Trophoblast cell (in vitro differentiated cells and primary cell): ENCODE measurements at regions not wholly inside any gene's neighbourhood (a gene's known extent, or its start where the extent isn't known, plus 50 kb on each side); places are given as distances from the start of the nearest gene placed in this dataset.
A peak's percentile ranks its signal among the peaks of the same experiment; 100 is the strongest.

ENCODE experiments used
- DNase-seq, 2 donors: peaks; one replicate each; pipeline ENCODE4 v3.0.0-alpha.2; 2016
- H2AFZ ChIP-seq: 2 replicates; pipeline ENCODE4 v1.6.1; 2013; ENCODE audit warnings: low read length, moderate library complexity, mild to moderate bottlenecking; ENCODE audit not compliant: insufficient read depth, poor library complexity
- H2AK5ac ChIP-seq: 2 replicates; pipeline ENCODE4 v1.6.1; 2013; ENCODE audit warnings: mild to moderate bottlenecking, low read length
- H2BK120ac ChIP-seq: 2 replicates; pipeline ENCODE4 v1.6.1; 2013; ENCODE audit warnings: low read length, mild to moderate bottlenecking, moderate library complexity; ENCODE audit not compliant: insufficient read depth, poor library complexity
- H2BK12ac ChIP-seq: 2 replicates; pipeline ENCODE4 v1.6.1; 2013; ENCODE audit warnings: mild to moderate bottlenecking, low read length, moderate library complexity
- H2BK5ac ChIP-seq: 2 replicates; pipeline ENCODE4 v1.6.1; 2013; ENCODE audit warnings: low read length, low read depth, moderate library complexity, mild to moderate bottlenecking; ENCODE audit not compliant: poor library complexity
- H3K14ac ChIP-seq: 2 replicates; pipeline ENCODE4 v1.6.1; 2013; ENCODE audit warnings: mild to moderate bottlenecking, low read length
- H3K18ac ChIP-seq: 2 replicates; pipeline ENCODE4 v1.6.1; 2013; ENCODE audit warnings: mild to moderate bottlenecking, low read length
- H3K23ac ChIP-seq: 2 replicates; pipeline ENCODE4 v1.6.1; 2013; ENCODE audit warnings: low read length
- H3K27ac ChIP-seq: 2 replicates; pipeline ENCODE4 v1.5.1; 2013; ENCODE audit warnings: low read depth, mild to moderate bottlenecking, inconsistent platforms, low read length, moderate library complexity
- H3K27me3 ChIP-seq: 2 replicates; pipeline ENCODE4 v1.6.1; 2013; ENCODE audit warnings: inconsistent platforms, mild to moderate bottlenecking, low read length, moderate library complexity; ENCODE audit not compliant: insufficient read depth
- H3K36me3 ChIP-seq, 2 experiments: 1 replicate in 1 of 2; 2 replicates in 1 of 2; pipeline ENCODE4 v1.6.1; 2013; ENCODE audit warnings: low read length in 2 of 2, mild to moderate bottlenecking in 2 of 2, moderate library complexity in 1 of 2; ENCODE audit not compliant: insufficient read depth in 2 of 2, control insufficient read depth in 1 of 2
- H3K4ac ChIP-seq: 2 replicates; pipeline ENCODE4 v1.6.1; 2013; ENCODE audit warnings: low read depth, mild to moderate bottlenecking, low read length, moderate library complexity
- H3K4me1 ChIP-seq, 2 experiments: 1 replicate in 1 of 2; 2 replicates in 1 of 2; pipeline ENCODE4 v1.6.1; 2013; ENCODE audit warnings: low read length in 2 of 2, mild to moderate bottlenecking in 2 of 2, moderate library complexity in 1 of 2; ENCODE audit not compliant: insufficient read depth in 2 of 2, control insufficient read depth in 1 of 2
- H3K4me2 ChIP-seq: 2 replicates; pipeline ENCODE4 v1.6.1; 2013; ENCODE audit warnings: inconsistent platforms, mild to moderate bottlenecking, low read length, moderate library complexity
- H3K4me3 ChIP-seq: 2 replicates; pipeline ENCODE4 v1.5.1; 2013; ENCODE audit warnings: mild to moderate bottlenecking, low read depth, low read length, inconsistent platforms
- H3K79me1 ChIP-seq: one replicate; pipeline ENCODE4 v1.6.1; 2013; ENCODE audit warnings: low read length
- H3K79me2 ChIP-seq: 2 replicates; pipeline ENCODE4 v1.6.1; 2013; ENCODE audit warnings: low read length, mild to moderate bottlenecking; ENCODE audit not compliant: control insufficient read depth, insufficient read depth, poor library complexity
- H3K9ac ChIP-seq: 2 replicates; pipeline ENCODE4 v1.6.1; 2013; ENCODE audit warnings: mild to moderate bottlenecking, low read length
- H3K9me3 ChIP-seq: 2 replicates; pipeline ENCODE4 v1.6.1; 2013; ENCODE audit warnings: low read depth, mild to moderate bottlenecking, control low read depth, inconsistent platforms, low read length; ENCODE audit not compliant: insufficient read depth
- H4K12ac ChIP-seq: 2 replicates; pipeline ENCODE4 v1.6.1; 2013; ENCODE audit warnings: low read depth, mild to moderate bottlenecking, low read length, moderate library complexity
- H4K8ac ChIP-seq: 2 replicates; pipeline ENCODE4 v1.6.1; 2013; ENCODE audit warnings: low read depth, mild to moderate bottlenecking, low read length, moderate library complexity
- H4K91ac ChIP-seq: one replicate; pipeline ENCODE4 v1.6.1; 2013; ENCODE audit warnings: low read depth, mild to moderate bottlenecking, low read length, moderate library complexity
- WGBS: extraction: QIAGEN DNeasy Blood & Tissue Kit; methylation state at CpG from one replicate; pipeline ENCODE4 v1.1.7; 2013; ENCODE audit warnings: missing lambda C conversion rate; ENCODE audit not compliant: insufficient read length, insufficient coverage; ENCODE audit errors: extremely low coverage; 5-methylcytosine and 5-hydroxymethylcytosine counted together

- no peaks in the 10 kb centered on the region for H3K36me3 ChIP-seq
Observed at GRCh38 chr13:42398533-42398932, 126.6 kb downstream of the AKAP11 start.

GRCh38 chr13:42400188-42400833 lies 128.4 kb downstream of the AKAP11 start:
- Histone ChIP-seq H3K27me3 (no peaks in the 10 kb centered on the region), H3K23ac (no peak overlapping the region), H3K4ac (no peak overlapping the region), H2BK5ac (no peak overlapping the region), H3K18ac (no peak overlapping the region), H3K4me3 (no peak overlapping the region), H3K79me2 (no peaks in the 10 kb centered on the region), H2BK120ac (no peak overlapping the region), H3K9me3 (no peaks in the 10 kb centered on the region), H3K14ac (no peak overlapping the region), H2AFZ (no peak overlapping the region), H4K91ac (no peak overlapping the region), H3K79me1 (no peaks in the 10 kb centered on the region), H3K9ac (no peak overlapping the region), H3K4me1 (no peaks in the 10 kb centered on the region), H4K8ac (no peak overlapping the region), H3K4me2 (no peak overlapping the region), H2BK12ac (no peak overlapping the region), H4K12ac (no peak overlapping the region), H2AK5ac (no peak overlapping the region), H3K27ac (no peak overlapping the region), H3K36me3 (no peaks in the 10 kb centered on the region)
- no CpG with 5 or more reads among the region's 1 CpG for WGBS
- no peak for DNase-seq

More at GRCh38 chr13:42398533-42398932, 126.6 kb downstream of the AKAP11 start:
- no peak overlapping the region for H3K9ac ChIP-seq
- no peaks in the 10 kb centered on the region for H3K9me3 ChIP-seq
- no peak overlapping the region for H2AFZ ChIP-seq
- H4K91ac ChIP-seq: no peak overlapping the region
- no peaks in the 10 kb centered on the region for H3K79me1 ChIP-seq
- no CpG with 5 or more reads among the region's 4 CpGs for WGBS
- H2BK120ac ChIP-seq: no peak overlapping the region
- no peaks in the 10 kb centered on the region for H3K27me3 ChIP-seq
- H3K23ac ChIP-seq: no peak overlapping the region
- no peak overlapping the region for H2BK12ac ChIP-seq
- H3K4me2 ChIP-seq: no peak overlapping the region
- H4K12ac ChIP-seq: no peak overlapping the region
- no peaks in the 10 kb centered on the region for H3K79me2 ChIP-seq
- H4K8ac ChIP-seq: no peak overlapping the region
- no peak for DNase-seq
- H3K4ac ChIP-seq: no peak overlapping the region
- H3K4me1 ChIP-seq: no peaks in the 10 kb centered on the region
- H3K18ac ChIP-seq: no peak overlapping the region
- no peak overlapping the region for H3K14ac ChIP-seq
- no peak overlapping the region for H2AK5ac ChIP-seq
- H3K4me3 ChIP-seq: no peak overlapping the region
- no peak overlapping the region for H2BK5ac ChIP-seq
- no peak overlapping the region for H3K27ac ChIP-seq

- no peak overlapping the region for H4K12ac ChIP-seq
- H3K23ac ChIP-seq: no peak overlapping the region
- no peak overlapping the region for H3K4me2 ChIP-seq
- no peak overlapping the region for H2AK5ac ChIP-seq
- H3K79me1 ChIP-seq: no peaks in the 10 kb centered on the region
- H4K91ac ChIP-seq: no peak overlapping the region
- no peaks in the 10 kb centered on the region for H3K4me1 ChIP-seq
- no peaks in the 10 kb centered on the region for H3K36me3 ChIP-seq
- no peak for DNase-seq
- no peaks in the 10 kb centered on the region for H3K9me3 ChIP-seq
- no peak overlapping the region for H3K4ac ChIP-seq
- H3K9ac ChIP-seq: no peak overlapping the region
- WGBS: no CpG with 5 or more reads among the region's 3 CpGs
- H3K18ac ChIP-seq: no peak overlapping the region
- H3K27ac ChIP-seq: no peak overlapping the region
- H4K8ac ChIP-seq: no peak overlapping the region
- H2BK12ac ChIP-seq: no peak overlapping the region
- H2AFZ ChIP-seq: no peak overlapping the region
- no peak overlapping the region for H3K4me3 ChIP-seq
- no peak overlapping the region for H3K14ac ChIP-seq
- H3K79me2 ChIP-seq: no peaks in the 10 kb centered on the region
- no peaks in the 10 kb centered on the region for H3K27me3 ChIP-seq
- H2BK120ac ChIP-seq: no peak overlapping the region
- no peak overlapping the region for H2BK5ac ChIP-seq
Observed at GRCh38 chr13:42401376-42401775, 129.4 kb downstream of the AKAP11 start.

GRCh38 chr13:42405665-42406390 lies 133.9 kb downstream of the AKAP11 start:
- Histone ChIP-seq H2BK12ac (no peak overlapping the region), H3K23ac (no peak overlapping the region), H2BK5ac (no peak overlapping the region), H4K12ac (no peak overlapping the region), H3K36me3 (no peaks in the 10 kb centered on the region), H3K18ac (no peak overlapping the region), H3K27ac (no peak overlapping the region), H2BK120ac (no peak overlapping the region), H3K9me3 (no peaks in the 10 kb centered on the region), H3K79me1 (no peaks in the 10 kb centered on the region), H3K4me1 (no peaks in the 10 kb centered on the region), H3K4me3 (no peak overlapping the region), H3K4me2 (no peak overlapping the region), H4K91ac (no peak overlapping the region), H2AK5ac (no peak overlapping the region), H3K4ac (no peak overlapping the region), H3K14ac (no peak overlapping the region), H4K8ac (no peak overlapping the region), H2AFZ (no peak overlapping the region), H3K9ac (no peak overlapping the region), H3K27me3 (no peaks in the 10 kb centered on the region), H3K79me2 (no peaks in the 10 kb centered on the region)
- WGBS: no CpG with 5 or more reads among the region's 9 CpGs
- peak in 1 of 2 donors; percentile 16 for DNase-seq
